GM19395 (cell line): ENCODE measurements at regions not wholly inside any gene's neighbourhood (a gene's known extent, or its start where the extent isn't known, plus 50 kb on each side); places are given as distances from the start of the nearest gene placed in this dataset.
"Not testable (repeated sequence)": the region's sequence is repeated elsewhere in the genome, so short reads cannot be mapped to it uniquely, and the experiment has no call there.

Experiments
- ATAC-seq: cut with Tn5 transposase; IDR thresholded peaks from one replicate; pipeline ENCODE4 v1.9.1; 2021; ENCODE audit warnings: mild to moderate bottlenecking, moderate library complexity; ENCODE audit not compliant: unreplicated experiment

DNA sequence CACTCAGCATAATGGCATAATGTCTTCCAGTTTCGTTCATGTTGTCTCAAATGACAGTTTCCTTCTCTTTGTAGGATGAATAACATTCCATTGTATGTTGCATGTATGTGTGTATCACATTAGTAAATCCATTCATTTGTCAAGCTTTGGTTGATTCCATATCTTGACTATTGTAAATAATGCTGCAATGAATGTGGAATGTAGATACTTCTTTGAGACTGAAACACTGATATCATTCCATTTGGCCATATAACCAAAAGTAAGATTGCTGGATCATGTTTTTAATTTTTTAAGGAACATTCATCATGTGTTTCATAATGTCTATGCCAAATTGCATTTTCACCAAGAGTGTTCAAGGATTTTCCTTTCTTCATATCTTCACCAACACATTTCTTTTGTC lies 1711.4 kb upstream of the PIK3C3 start:
- ATAC-seq: no peak

DNA sequence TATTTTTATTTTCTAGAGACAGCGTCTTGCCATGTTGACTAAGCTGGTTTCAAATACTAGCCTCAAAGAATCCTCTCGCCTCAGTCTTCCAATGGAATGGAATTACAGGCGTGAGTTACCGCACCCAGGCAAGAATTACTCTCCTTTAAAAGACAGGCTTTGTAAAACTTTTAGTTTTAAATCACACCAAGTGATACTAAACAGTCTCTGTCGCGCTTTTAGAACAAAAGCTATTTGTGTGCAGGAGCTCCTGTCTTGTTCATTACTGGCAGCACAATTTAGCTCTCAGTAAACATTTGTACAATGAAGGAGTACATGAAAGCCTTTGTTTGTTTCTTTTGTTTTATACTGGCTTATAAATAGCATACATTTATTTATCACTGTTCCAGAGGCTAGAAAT lies 1719.2 kb upstream of the PIK3C3 start:
- ATAC-seq: no peak

DNA sequence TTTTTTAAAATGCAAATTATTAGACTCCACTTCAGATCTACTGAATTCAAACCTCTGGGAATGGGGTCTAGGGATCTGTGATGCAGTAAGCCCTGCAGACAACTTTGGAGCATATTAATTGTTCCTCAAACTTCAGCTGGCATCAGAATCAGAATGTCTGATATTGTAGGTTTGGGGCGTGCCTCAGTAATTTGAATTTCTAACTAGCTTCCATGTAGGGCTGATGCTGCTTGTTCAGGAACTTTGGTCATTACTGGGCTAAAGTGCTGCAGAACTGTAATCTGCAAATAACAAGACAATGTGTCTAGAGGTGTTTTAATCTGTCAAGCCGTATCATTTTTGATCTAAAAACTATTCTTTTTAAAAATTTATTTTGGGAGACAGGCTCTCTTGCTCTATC lies 1719.7 kb upstream of the PIK3C3 start:
- ATAC-seq: no peak

DNA sequence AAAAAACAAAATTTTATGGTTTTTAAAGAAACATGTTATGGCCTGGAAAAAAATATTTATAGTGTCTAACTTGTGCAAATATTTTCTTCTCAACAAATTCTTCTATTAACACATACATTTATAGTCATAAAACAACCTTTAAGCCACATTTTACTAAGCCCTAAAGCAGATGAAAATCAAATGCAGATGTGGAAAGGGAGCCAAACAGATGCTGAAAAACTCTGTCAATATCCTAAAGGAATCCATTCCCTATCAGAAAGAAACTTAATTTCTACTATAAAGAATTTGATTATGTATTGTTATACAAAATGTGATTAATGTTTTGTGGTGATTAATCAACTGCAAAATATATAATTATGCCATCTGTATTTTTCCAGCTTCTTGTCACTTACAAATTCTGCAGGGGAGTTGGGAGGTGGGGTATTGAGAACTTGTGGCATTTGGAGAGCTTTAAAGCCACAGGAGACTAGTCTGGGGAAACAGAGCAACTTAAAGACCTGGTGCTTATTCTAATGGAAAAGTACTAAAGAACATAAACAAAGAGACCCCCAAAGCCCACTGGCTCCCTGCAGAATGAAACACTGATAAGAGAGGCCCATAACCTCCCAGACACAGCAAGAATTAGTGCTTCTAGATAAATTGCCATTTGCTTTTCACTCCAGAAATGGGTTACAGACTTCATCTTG lies 1721.0 kb upstream of the PIK3C3 start:
- no peak for ATAC-seq

DNA sequence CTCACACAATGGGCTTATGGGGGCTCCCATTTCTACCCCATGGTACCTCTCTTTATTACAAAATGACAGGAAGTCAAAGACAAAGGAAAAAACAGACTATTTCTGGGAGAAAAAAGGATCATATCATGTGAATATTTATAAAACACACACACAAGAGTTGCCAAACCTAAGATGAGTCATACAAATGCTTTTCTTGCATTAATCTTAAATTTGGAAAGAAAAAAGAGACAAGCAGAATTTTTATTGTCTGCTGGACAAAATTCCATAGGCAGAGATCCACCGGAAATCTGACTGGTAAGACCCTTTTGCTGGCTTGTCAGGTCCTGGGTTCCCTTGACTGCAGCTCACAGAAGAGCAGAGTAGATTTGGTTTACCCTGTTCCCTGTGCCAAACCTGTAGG lies 1732.3 kb upstream of the PIK3C3 start:
- ATAC-seq: no peak

DNA sequence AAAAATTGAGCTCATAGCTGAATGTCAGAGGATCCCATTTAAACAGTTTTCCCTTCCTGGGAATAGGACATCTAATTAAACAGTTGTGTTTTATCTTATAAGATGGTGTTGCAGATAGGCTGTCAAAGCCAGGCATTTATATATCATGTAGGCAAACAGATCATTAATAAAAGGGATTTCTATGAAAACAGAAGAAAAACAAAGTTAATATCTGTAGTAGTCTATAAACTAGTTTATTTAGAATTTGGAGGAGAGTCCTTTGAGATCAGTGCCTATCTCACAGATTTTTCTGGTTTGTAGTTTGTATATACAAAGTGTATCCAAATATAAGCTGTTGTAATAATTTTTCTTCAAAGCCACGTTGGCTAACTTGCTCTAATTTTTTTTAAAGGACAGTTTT lies 1738.2 kb upstream of the PIK3C3 start:
- no peak for ATAC-seq

DNA sequence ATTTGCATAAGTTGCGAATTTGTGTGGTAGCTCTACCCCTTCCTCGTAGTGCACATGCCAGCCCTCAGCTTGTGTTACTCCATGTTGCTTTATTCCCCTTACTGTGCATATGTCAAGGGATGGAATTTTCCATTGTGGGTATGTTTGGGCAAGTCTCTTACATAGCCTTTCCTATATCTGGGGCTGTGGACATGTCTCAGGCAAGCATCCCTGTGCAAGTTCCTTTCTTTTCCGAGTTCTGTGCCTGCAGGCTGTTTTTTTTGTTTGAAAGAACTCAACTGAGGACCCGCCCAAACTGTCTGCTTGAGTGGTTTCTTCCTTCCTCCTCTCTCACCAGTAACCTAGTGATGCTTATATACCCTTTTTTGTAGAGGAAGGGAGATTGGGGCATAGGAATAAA lies 1739.1 kb upstream of the PIK3C3 start:
- ATAC-seq: no peak

DNA sequence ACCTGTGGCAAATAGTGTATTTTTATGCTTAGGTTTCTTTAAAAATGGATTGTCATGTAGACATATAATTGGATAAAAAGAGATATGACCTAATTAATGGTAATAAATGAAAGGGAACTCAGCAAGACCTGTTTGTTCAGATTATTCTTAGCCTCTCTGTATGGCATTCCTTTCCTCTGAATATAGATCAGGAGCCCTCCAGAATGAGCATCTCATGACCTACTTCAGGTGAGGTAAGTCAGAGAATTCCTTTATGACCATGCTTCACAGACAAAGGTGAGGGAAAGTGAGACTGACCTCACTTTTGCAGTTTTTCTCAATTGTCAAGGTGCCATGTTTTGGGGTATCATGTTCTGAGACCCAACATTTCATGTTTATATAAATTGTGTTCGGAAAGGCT lies 1744.3 kb upstream of the PIK3C3 start:
- ATAC-seq: no peak

DNA sequence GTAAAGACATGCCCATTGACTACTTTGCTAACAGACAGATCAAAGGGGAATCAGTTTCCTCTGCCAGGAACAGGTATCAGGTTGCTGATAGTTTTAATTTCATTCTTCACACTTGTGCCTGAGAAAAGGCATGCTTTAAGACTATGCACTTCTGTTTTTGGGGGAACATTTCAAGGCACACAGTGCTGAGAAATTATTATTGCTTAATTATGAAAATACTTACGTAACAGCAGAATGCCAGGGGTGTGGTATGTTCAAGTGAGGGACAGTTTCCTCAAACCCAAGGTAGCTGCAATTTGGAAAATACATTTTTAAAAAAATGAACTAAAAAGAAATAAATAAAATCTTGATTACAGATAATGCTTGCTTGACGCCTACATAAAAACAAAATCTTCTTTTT lies 1746.1 kb upstream of the PIK3C3 start:
- no peak for ATAC-seq

DNA sequence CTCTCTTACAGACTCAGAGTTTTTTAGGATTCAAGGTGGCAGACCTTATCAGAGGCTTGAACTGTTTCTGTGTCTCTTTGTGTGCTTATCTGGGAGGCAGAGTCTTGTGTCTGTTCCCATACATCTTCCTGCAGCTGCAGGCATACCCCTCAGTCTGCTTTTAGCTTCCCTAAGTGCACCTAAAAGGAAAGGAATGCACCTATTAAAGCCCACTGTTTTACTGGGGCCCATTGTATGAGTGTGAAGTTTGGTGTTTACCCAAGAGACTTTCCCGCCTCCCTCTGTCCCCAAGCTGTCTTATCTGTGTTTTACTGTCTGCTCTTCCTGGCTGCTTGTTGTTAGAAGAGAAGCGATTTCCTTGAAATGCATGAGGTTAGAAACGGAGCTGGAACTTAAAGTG lies 1757.3 kb upstream of the PIK3C3 start:
- no peak for ATAC-seq

DNA sequence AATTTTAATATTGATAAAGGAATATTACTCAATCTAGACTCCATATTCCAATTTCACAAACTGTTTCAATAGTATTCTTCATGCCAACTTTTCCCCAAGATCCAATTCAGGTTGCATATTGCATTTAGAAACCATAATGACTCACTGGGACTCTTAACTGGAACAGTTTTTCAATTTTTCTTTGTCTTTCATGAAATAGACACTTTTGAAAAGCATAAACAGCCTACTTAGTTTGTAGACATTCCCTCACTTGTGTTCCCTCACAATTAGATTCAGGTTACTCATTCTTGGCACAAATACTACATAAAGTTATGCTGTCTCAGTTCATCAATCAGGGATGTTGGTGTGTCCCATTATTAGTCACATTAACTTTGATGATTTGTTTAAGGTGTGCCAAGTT lies 1768.4 kb upstream of the PIK3C3 start:
- ATAC-seq: no peak

DNA sequence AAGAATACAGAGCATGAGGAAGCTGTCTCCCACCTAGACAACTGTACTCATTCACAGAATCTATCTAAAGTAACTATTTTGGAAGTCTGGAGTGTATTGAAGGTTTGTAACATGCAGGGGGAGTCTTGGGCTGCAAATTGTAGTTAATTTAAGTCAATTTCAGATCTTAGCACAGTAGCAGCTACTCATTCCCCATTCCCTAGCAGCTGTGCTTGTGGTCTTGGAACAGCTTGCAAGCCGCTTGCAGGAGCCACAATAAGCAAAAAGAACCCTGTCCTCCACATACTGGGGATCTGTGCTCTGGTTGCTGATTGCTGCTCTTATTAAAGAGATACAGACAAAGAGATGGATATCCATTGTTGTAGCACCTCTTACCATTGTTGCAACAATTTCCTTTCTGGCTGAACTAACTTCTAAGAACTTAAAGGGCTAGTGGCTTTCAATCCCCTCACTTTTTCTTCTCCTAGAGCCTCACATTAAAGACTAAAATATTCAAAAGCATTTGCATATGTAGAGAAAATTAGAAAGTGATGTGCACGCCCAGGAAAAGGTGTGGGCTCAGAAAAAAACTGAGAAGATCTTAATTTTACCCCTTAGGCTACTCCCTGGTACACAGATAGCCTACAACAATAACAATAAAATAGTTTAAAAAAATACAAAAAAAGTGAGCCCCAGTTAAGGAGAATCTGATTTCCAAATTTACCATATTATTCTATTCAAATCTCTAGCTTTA lies 1775.1 kb upstream of the PIK3C3 start:
- ATAC-seq: no peak

DNA sequence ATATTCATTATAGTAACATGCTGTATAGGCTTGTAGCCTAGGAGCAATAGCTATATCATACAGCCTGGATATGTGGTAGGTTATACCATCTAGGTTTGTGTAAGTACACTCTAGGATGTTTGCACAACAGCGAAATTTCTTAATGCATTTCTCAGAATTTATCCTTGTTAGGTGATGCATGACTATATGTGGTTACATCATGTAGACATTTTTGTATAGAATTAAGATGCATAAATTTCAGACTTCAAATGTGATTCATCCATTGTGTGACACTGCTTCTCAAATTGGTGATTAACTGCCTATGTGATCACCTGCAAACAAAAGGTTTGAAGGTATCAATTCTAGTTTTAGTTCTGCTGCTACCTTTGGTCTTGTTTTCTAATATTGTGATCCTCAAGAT lies 1787.0 kb upstream of the PIK3C3 start:
- ATAC-seq: no peak

DNA sequence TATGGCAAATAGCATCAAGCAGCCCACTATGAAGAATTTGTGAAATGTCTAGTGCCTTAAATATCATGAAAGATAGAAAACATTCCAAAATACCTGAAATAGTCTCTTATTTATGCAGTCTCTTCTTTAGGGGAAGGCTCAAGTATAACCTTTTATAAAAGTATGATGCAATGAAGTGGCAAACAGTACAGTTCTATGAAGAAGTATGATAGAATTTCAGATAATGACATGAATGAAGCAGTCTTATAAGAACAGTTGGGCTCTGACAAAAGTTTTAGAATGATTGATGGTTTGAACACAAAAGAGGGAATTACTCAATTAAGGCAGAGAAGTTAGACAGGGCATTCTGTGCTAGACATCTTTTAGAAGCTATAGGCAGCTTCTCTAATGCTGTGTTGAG lies 1791.8 kb upstream of the PIK3C3 start:
- no peak for ATAC-seq

DNA sequence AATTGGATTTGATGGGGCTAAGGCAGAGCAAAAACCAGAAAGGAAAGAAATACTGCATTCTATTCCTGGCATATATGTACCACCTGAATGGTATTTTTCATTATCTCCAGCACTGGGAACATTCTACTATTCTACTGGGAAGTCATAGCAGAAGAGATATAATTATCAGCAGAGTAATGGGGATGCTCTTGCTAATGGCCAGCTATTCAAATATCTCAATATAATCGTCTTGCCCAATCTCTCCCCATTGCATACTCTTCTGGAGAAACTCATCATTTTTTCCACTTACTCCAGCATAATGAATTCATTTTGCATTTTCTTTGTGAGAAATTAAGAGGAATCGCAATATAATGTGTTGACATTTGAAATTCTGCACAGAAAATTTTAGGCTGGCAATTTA lies 1794.7 kb upstream of the PIK3C3 start:
- ATAC-seq: no peak

DNA sequence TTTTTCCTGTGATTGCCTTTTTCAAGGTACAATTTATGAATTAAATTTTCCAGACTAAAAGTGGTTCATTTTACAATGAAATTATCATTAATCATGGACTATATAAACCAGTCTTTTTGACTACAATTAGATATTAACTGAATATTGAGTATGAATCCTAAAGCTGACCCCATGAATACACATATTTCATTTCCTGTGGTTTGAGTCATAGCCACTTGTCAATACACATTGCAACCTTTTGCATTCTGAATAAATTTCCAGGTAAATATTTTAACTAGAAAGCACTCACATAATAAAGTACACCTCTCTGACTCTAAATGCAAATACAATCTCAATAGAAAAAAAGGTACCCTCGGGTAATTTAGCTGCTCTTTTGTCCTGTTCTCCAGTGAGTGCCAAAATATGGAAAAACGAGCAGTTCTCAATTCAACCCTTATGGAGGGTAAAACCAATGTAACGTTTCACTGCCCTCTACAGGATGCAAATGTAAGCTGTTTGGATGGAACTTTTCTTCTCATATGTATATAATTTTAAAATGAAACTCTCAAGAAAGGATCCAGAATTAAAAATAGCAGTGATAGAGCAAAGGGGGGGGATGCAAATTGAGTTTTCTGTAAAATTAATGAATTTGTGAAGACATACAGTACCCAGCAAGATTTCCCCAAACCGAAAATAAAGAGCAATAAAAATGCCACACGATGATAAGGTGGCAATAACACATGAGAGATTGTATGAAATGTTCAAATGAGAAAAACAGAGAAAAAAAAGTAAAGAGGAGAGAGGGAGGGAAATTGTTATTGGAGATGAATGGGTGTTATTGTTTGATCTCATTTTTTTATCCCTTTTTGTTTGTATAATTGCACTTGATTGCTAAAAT lies 1795.7 kb upstream of the PIK3C3 start:
- no peak for ATAC-seq

DNA sequence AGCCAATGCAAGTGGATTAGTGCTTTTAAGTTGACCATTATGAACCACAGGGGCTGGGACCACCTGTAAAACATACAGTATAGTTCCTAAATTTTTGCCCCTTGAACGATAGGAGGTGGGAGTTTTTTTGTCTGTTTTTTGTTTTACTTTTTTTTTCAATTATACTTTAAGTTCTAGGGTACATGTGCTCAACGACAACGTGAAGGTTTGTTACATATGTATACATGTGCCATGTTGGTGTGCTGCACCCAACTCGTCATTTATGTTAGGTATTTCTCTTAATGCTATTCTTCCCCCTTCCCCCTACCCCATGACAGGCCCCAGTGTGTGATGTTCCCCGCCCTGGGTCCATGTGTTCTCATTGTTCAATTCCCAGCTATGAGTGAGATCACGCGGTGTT lies 1797.9 kb upstream of the PIK3C3 start:
- no peak for ATAC-seq

DNA sequence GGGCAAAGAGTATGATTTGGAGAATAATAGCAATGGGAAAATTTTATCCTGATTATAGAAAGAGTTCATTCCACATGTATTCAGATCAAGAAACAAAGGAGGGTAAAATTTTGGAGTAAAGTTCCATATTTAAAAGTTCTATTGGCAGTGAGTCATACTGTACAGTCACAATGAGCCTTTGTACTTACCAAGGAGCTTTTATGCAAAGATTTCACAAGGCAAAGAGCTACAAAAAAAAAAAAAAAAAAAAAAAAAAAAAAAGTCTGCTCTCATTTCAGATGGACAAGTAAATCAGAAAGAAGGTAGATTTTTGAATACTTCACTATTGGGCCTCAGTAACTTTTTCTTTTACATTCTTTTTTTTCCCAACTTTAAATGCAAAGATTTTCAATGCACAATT lies 1802.2 kb upstream of the PIK3C3 start:
- ATAC-seq: no peak

DNA sequence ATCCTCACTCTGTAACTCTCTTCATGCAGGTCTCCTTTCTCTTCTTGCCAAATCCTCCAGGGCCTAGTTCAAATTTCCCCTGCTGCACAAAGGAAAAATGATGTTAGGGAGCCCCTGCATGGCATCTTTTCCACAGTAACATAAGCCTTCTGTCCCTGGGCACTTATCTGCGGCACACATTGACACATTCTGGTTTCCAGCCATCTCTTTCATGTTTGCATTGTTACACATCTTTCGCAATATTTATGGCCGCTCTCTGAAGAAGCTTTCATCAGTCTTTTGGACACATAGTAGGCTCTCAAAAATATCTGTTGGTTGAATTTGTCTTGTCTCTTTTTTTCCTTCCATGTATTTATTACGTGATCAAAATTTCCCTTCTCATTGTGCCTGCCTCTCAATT lies 1806.1 kb upstream of the PIK3C3 start:
- no peak for ATAC-seq

DNA sequence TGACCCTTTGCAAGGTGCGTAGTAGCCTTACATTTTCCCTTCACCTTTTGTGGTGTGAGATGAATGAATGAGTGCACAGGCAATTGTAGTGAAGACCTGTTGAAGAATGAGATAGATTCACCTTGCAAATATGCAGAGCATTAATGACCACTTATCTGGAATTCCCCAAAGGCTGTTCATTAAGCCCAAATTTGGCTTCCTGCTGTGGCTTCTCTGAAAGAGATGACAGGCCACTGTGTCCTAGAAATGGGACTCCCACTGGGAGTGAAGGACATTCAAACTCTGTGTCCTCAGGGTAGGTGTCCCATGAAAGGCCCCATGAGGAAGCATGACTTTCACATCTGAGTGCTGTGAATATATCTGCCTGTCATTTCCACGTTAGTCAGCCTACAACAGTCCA lies 1821.8 kb upstream of the PIK3C3 start:
- no peak for ATAC-seq

DNA sequence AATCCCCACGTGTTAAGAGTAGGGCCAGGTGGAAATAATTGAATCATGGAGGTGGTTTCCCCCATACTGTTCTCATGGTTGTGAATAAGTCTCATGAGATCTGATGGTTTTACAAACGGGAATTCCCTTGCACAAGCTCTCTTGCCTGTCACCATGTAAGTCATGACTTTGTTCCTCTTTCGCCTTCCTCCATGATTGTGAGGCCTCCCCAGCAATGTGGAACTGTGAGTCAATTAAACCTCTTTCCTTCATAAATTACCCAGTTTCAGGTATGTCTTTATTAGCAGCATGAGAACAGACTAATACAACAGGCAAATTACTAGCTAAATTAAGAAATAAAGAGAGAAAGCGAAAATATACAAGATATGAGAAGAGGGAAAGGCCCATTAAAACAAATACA lies 1822.6 kb upstream of the PIK3C3 start:
- ATAC-seq: not testable (repeated sequence)

DNA sequence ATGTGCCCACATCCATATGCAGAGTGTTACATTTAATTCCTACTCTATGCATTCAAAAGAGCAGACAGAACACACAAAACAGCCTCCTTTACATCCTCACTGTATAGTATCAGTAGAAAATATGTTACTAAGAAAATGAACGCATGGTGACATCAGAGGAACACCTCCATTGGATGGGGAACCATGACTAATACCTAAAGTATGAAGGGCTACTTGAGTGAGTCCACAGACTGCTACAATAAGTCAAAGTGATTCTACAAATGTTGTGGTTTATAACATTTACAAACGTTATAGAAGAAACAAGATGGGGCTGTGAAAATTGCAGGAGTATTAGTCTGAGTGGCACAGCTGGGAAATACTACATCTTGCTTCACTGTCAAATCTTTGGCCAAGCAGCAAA lies 1830.9 kb upstream of the PIK3C3 start:
- ATAC-seq: no peak
